GM10248 (cell line): ENCODE measurements at regions not wholly inside any gene's neighbourhood (a gene's known extent, or its start where the extent isn't known, plus 50 kb on each side); places are given as distances from the start of the nearest gene placed in this dataset.

Experiments used
- CTCF ChIA-PET: fragments of 300-600 bp; sonication (Branson Sonifier 250); formaldehyde crosslinking; extraction: SDS; loops from one replicate; lab custom pipeline; 2021; ENCODE audit warnings: antibody characterized with exemption; lab: Yijun Ruan, JAX
- POLR2A ChIA-PET: fragments of 350-650 bp; sonication (Branson Sonifier 250); formaldehyde crosslinking; extraction: SDS; loops from one replicate; lab custom pipeline; 2020; ENCODE audit warnings: antibody characterized with exemption; lab: Yijun Ruan, JAX
- DNase-seq: peaks from one replicate; pipeline ENCODE4 v3.0.0; 2012; ENCODE audit errors: extremely low spot score
- TF ChIP-seq, protein P1 (sequence below): IDR thresholded peaks from 2 replicates; pipeline ENCODE4 v1.5.1; 2012; ENCODE audit warnings: mild to moderate bottlenecking, low read depth; ENCODE audit errors: extremely low read depth, missing control alignments, control extremely low read depth

DNA sequence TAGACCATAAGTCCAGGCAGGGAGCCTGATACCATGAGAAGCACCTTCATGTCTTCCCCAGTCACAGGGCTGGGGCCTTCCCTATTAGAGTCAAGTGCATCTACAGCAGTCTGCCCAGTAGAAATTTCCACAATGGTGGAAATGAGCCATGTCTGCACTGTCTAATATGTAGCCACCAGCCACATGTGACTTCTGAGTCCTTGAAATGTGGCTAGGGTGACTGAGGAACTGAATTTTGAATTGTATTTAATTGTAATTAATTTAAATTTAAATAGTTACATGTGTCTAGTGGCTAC lies 300.2 kb downstream of the CLIC5 start:
- DNase-seq, result no peak
- ChIA-PET CTCF (interaction anchor here (1.0 to 2.1 kb wide), 10 partner anchors 11 to 1085 kb away, joined by 3 to 12 read pairs (median 4); no protein-coding TSS in a partner anchor), POLR2A (no interaction called here)
- TF ChIP-seq, protein P1, sequence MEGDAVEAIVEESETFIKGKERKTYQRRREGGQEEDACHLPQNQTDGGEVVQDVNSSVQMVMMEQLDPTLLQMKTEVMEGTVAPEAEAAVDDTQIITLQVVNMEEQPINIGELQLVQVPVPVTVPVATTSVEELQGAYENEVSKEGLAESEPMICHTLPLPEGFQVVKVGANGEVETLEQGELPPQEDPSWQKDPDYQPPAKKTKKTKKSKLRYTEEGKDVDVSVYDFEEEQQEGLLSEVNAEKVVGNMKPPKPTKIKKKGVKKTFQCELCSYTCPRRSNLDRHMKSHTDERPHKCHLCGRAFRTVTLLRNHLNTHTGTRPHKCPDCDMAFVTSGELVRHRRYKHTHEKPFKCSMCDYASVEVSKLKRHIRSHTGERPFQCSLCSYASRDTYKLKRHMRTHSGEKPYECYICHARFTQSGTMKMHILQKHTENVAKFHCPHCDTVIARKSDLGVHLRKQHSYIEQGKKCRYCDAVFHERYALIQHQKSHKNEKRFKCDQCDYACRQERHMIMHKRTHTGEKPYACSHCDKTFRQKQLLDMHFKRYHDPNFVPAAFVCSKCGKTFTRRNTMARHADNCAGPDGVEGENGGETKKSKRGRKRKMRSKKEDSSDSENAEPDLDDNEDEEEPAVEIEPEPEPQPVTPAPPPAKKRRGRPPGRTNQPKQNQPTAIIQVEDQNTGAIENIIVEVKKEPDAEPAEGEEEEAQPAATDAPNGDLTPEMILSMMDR, result no peak

DNA sequence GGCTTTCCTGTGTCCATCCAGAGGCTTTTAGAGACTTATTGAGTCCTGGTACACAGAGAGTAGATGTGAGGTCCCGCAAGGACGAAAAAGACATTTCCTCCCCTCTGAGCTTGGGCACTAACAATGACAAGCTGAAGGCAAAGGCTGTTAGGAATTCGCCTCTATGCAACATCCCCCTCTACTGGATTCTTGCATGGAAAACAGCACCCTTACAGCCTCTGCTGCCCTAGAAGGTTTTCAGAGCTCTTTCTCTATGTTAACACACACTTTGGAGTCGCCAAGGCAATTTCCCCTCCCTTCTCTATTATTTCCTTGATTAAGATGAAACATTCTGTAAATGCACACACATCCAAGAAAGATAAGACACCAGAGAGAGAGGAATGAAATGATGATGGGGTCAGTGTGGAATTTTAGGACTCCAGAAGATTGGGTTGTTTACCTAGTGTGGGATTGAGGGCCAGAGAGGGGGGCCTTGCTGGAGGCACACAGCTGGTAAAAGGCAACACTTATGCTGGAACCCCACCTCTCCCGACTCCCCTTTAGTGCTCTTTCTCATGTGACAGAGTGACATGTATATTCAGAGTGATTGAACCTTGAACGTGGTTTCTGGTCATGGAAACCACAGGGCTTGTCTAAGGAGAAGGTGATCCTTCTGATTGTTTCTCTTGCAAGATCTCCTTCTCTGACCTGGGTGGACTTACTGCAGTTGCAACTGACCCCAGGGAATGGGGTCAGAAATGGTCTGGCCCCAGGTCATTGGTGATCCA lies 300.7 kb downstream of the CLIC5 start:
- CTCF ChIA-PET, result interaction anchor here (0.7 to 2.1 kb wide), 52 partner anchors 8 to 1240 kb away, joined by 3 to 16 read pairs (median 4); partner anchors contain the start of gene SUPT3H

DNA sequence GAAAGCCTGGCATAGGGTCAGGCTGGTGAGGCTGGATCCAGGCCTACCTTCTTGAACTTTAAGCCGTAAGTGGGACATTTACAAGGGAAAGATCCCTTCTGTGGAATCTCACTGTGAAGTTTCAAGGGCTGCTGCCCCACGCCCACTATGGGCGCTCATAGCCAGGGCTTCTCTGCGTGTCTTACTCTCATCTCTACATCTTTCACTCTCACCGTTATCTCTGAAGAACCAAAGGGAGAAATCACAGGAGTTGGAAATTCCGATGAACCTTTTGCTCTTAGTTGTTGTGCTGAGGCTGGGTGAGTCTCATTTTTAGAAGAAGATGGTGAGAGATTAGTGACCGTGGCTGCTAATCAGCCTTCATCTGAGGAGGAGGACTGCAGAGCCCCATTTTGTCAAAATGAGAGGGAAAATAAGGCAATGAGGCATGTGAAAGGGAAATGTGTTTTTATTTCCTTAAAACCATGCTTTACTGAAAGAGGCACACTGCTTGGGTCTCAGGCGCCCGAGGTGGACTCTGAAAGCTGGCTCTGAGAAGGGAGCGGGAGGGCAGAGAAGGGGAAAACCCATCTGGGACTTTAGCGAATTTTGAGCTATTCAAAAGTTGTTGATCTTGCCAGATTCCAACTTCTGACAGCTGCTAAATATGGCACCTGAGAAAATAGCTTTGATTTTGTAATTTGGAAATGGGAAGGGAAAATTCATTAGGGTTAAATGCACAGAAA lies 301.5 kb downstream of the CLIC5 start:
- no peak for DNase-seq
- TF ChIP-seq, protein P1, result no peak
- ChIA-PET CTCF (interaction anchor here (0.7 to 2.1 kb wide), 51 partner anchors 9 to 1239 kb away, joined by 3 to 16 read pairs (median 4); partner anchors contain the start of gene SUPT3H), POLR2A (no interaction called here)

More for the DNA sequence above, 300.7 kb downstream of the CLIC5 start:
- TF ChIP-seq, protein P1, result peak; percentile 66
- DNase-seq, result peak; percentile 60
- POLR2A ChIA-PET, result no interaction called here
